ENCODE measurements at regions not wholly inside any gene's neighbourhood (a gene's known extent, or its start where the extent isn't known, plus 50 kb on each side); places are given as distances from the start of the nearest gene placed in this dataset.

DNA sequence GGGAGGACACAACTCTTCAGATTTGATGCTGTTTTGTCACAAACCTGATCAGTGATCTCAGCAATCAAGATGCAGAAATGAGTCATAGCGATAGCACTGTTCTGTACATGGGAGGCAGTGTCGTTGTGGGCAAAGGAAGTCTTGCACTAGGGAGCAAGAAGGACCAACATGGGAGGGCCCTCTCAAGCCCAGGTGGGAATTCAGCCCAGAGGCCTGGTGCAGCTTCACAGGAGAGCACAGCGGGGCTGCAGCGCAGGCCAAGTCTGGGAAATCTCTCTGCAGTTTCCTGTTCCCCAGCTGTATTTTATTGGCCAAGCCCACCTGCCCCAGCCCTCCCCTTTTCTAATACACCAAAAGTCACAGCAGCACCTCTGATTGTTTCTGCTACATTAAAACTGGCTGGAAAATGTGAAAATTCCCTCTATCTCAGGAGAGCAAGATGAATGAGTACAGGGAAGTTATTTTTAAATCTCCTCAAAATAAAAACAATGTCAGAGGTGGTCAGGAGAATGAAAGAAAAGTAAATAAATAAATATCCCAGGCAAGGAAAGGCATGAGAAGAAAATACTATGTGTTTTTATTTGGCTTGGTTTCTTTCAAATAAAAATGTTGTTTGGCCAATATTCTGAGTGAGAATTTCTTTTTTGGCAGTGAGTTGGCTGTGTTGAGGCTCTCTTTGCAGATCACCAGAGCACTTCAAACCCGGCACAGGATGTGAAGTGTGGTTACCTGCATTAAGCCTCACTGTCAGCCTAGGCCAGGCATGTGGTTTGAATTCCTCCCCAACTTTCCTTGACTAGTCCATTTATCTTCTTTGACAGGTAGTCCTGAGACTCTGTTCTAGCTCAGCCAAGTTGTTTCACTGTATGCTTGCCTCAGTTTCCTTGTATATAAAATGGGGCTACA lies 422.1 kb downstream of the PLPP3 start:
- H3K4me1 Mint-ChIP-seq (ENCODE audit: low read depth): peaks cover 14% of the 10 kb centered on the region
- no peaks in the 10 kb centered on the region for H3K27me3 Mint-ChIP-seq (ENCODE audit: low read depth)
- H3K36me3 Mint-ChIP-seq (ENCODE audit: low read depth): no peaks in the 10 kb centered on the region
- H3K27ac Mint-ChIP-seq (ENCODE audit: unreplicated experiment): no peak overlapping the region
- TF ChIP-seq CTCF (IDR thresholded peaks at IDR 0.05): no peak
- DNase-seq (ENCODE audit: low spot score): no peak
- no peaks in the 10 kb centered on the region for H3K9me3 Mint-ChIP-seq (ENCODE audit: low read depth)
- H3K4me3 Mint-ChIP-seq (ENCODE audit: unreplicated experiment): no peak overlapping the region

- peaks cover 15% of the 10 kb centered on the region for H3K4me1 Mint-ChIP-seq (ENCODE audit: low read depth)
- no peak overlapping the region for H3K27ac Mint-ChIP-seq (ENCODE audit: unreplicated experiment)
- H3K27me3 Mint-ChIP-seq (ENCODE audit: low read depth): no peaks in the 10 kb centered on the region
- no peaks in the 10 kb centered on the region for H3K36me3 Mint-ChIP-seq (ENCODE audit: low read depth)
- no peak for DNase-seq (ENCODE audit: low spot score)
- peak; percentile 34 for TF ChIP-seq CTCF (IDR thresholded peaks at IDR 0.05)
- H3K4me3 Mint-ChIP-seq (ENCODE audit: unreplicated experiment): no peak overlapping the region
- no peaks in the 10 kb centered on the region for H3K9me3 Mint-ChIP-seq (ENCODE audit: low read depth)
These were observed 426.1 kb downstream of the PLPP3 start for GRCh38 chr1:56153276-56153675.

DNA sequence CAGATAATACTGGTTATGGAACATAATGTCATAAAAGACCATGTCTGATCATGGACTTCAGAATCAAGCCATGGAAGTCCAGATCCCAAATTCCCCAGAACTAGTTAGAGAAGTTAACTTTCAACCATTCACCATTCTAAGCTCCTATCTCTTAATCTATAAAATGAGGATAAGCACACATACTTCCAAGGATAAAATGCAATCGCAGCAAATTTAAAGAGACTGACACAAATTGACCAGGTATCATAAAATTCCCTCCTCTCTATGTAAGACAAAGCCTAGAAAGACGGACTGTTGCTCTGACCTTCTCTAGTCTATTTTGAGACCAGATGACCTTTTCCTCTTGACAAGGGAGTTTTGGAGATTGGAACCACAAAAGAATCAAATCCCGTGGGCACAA lies 426.7 kb downstream of the PLPP3 start:
- H3K4me3 Mint-ChIP-seq (ENCODE audit: unreplicated experiment): no peak overlapping the region
- no peaks in the 10 kb centered on the region for H3K9me3 Mint-ChIP-seq (ENCODE audit: low read depth)
- peaks cover 15% of the 10 kb centered on the region for H3K4me1 Mint-ChIP-seq (ENCODE audit: low read depth)
- TF ChIP-seq CTCF (IDR thresholded peaks at IDR 0.05): no peak
- no peaks in the 10 kb centered on the region for H3K27me3 Mint-ChIP-seq (ENCODE audit: low read depth)
- DNase-seq (ENCODE audit: low spot score): no peak
- no peak overlapping the region for H3K27ac Mint-ChIP-seq (ENCODE audit: unreplicated experiment)
- no peaks in the 10 kb centered on the region for H3K36me3 Mint-ChIP-seq (ENCODE audit: low read depth)

GRCh38 chr1:56151402-56151801 lies 428.0 kb downstream of the PLPP3 start:
- TF ChIP-seq CTCF (IDR thresholded peaks at IDR 0.05): no peak
- Mint-ChIP-seq H3K27ac (ENCODE audit: unreplicated experiment) (no peak overlapping the region), H3K4me1 (ENCODE audit: low read depth) (peaks cover 22% of the 10 kb centered on the region), H3K9me3 (ENCODE audit: low read depth) (no peaks in the 10 kb centered on the region), H3K27me3 (ENCODE audit: low read depth) (no peaks in the 10 kb centered on the region), H3K4me3 (ENCODE audit: unreplicated experiment) (no peak overlapping the region), H3K36me3 (ENCODE audit: low read depth) (no peaks in the 10 kb centered on the region)
- DNase-seq (ENCODE audit: low spot score): no peak

DNA sequence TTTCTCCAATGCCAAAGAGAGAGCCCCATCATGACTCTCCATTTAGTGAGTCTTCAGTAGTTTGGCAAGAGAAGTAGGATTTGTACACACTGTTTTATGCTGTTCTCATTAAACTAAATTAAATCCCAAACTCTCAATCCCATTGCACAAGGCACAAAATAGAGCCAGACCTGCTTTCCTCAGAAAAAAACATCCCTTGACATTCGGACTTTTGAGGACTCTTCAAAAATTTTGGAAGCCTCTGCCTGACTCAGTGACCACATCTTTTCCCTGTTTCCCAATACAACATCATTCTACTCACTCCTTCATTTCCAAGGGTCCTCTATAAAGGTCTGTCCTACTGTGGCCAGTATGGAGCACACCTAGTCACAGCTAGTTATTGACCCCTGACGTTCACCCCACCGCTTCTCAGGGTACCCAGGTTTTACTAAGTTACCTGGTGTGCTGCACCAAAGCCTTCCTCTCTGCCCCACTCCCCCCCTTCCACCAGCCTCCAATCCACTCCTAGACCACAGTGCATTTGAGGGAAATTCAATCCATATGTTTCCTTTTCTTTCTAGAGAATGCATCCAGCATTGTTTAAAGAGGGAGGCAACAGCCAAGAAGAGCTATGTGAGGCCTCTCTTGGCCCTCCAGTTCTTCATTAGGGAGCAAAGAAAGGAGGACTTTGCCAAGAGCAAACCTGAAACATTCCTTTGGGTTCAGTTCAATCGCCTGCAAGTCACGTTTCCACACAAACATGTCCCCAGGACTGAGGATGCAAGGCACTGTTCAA lies 428.7 kb downstream of the PLPP3 start:
- DNase-seq (ENCODE audit: low spot score): no peak
- Mint-ChIP-seq H3K36me3 (ENCODE audit: low read depth) (no peaks in the 10 kb centered on the region), H3K27ac (ENCODE audit: unreplicated experiment) (no peak overlapping the region), H3K4me1 (ENCODE audit: low read depth) (peaks cover 28% of the 10 kb centered on the region), H3K9me3 (ENCODE audit: low read depth) (no peaks in the 10 kb centered on the region), H3K27me3 (ENCODE audit: low read depth) (no peaks in the 10 kb centered on the region), H3K4me3 (ENCODE audit: unreplicated experiment) (no peak overlapping the region)
- no peak for TF ChIP-seq CTCF (IDR thresholded peaks at IDR 0.05)

Data from chondrocyte (in vitro differentiated cells).